Activated naive CD8-positive, alpha-beta T cell (primary cell): ENCODE measurements at regions not wholly inside any gene's neighbourhood (a gene's known extent, or its start where the extent isn't known, plus 50 kb on each side); places are given as distances from the start of the nearest gene placed in this dataset.

ENCODE experiments used
- H3K27ac Mint-ChIP-seq: one replicate; pipeline ENCODE4 v1.8.0; 2021; ENCODE audit warnings: mixed read lengths
- H3K27me3 Mint-ChIP-seq: one replicate; pipeline ENCODE4 v1.8.0; 2021; ENCODE audit warnings: mixed read lengths
- H3K36me3 Mint-ChIP-seq: one replicate; pipeline ENCODE4 v1.8.0; 2021; ENCODE audit warnings: mixed read lengths
- H3K4me1 Mint-ChIP-seq: one replicate; pipeline ENCODE4 v1.8.0; 2021; ENCODE audit warnings: low read depth, mixed read lengths
- H3K4me3 Mint-ChIP-seq: one replicate; pipeline ENCODE4 v1.8.0; 2021; ENCODE audit warnings: mild to moderate bottlenecking, mixed read lengths
- H3K9me3 Mint-ChIP-seq: one replicate; pipeline ENCODE4 v1.8.0; 2021; ENCODE audit warnings: low read depth, mixed read lengths

- H3K9me3 Mint-ChIP-seq, result no peaks in the 10 kb centered on the region
- H3K27ac Mint-ChIP-seq, result no peak overlapping the region
- H3K27me3 Mint-ChIP-seq, result peaks cover 2% of the 10 kb centered on the region
- H3K4me1 Mint-ChIP-seq, result no peaks in the 10 kb centered on the region
- H3K4me3 Mint-ChIP-seq, result no peak overlapping the region
- no peaks in the 10 kb centered on the region for H3K36me3 Mint-ChIP-seq
Measured at GRCh38 chr6:121828146-121828886, 392.9 kb downstream of the GJA1 start.

- no peaks in the 10 kb centered on the region for H3K36me3 Mint-ChIP-seq
- no peaks in the 10 kb centered on the region for H3K4me1 Mint-ChIP-seq
- H3K27me3 Mint-ChIP-seq, result peaks cover 2% of the 10 kb centered on the region
- H3K4me3 Mint-ChIP-seq, result no peak overlapping the region
- no peaks in the 10 kb centered on the region for H3K9me3 Mint-ChIP-seq
- no peak overlapping the region for H3K27ac Mint-ChIP-seq
Measured at GRCh38 chr6:121830736-121831135, 395.3 kb downstream of the GJA1 start.

GRCh38 chr6:121835662-121836061 is 400.2 kb downstream of the GJA1 start:
- no peaks in the 10 kb centered on the region for H3K36me3 Mint-ChIP-seq
- no peaks in the 10 kb centered on the region for H3K27me3 Mint-ChIP-seq
- no peak overlapping the region for H3K4me3 Mint-ChIP-seq
- no peak overlapping the region for H3K27ac Mint-ChIP-seq
- no peaks in the 10 kb centered on the region for H3K9me3 Mint-ChIP-seq
- H3K4me1 Mint-ChIP-seq, result peaks cover 7% of the 10 kb centered on the region

DNA sequence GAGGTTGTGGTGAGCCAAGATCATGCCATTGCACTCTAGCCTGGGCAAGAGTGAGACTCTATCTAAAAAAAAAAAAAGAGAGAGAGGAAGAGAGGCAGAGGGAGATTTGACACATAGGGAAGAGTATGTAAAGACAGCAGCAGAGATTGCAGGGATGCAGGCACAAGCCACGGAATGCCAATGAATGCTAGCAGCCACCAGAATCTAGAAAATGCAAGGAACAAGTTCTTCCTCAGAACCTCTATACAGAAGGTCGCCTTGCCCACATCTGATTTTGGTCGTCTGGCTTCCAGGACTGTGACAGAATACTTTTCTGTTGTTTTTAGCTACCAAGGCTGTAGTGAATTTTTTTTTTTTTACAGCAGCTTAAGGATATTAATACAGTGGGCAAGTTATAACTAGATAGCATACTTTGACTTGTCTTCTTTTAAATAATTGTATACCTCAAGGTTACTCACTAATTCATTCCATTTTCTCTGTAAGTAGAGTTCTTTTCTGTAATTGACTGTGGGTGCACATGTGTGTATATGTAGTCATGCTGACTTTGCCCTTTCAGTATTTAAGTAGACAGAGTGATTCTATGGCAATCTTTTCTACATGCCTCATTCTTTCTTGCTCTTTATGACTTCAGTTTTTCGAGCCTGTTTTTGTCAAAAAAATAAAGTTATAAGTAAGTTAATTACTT is 402.2 kb downstream of the GJA1 start:
- no peaks in the 10 kb centered on the region for H3K36me3 Mint-ChIP-seq
- peaks cover 7% of the 10 kb centered on the region for H3K4me1 Mint-ChIP-seq
- H3K27ac Mint-ChIP-seq, result no peak overlapping the region
- no peaks in the 10 kb centered on the region for H3K9me3 Mint-ChIP-seq
- no peaks in the 10 kb centered on the region for H3K27me3 Mint-ChIP-seq
- H3K4me3 Mint-ChIP-seq, result no peak overlapping the region

- Mint-ChIP-seq H3K36me3 (no peaks in the 10 kb centered on the region), H3K27me3 (no peaks in the 10 kb centered on the region), H3K9me3 (no peaks in the 10 kb centered on the region), H3K4me1 (peaks cover 7% of the 10 kb centered on the region), H3K27ac (no peak overlapping the region), H3K4me3 (no peak overlapping the region)
Measured at GRCh38 chr6:121838842-121839241, 403.4 kb downstream of the GJA1 start.

GRCh38 chr6:121839896-121840295 is 404.4 kb downstream of the GJA1 start:
- no peak overlapping the region for H3K4me3 Mint-ChIP-seq
- H3K27ac Mint-ChIP-seq, result no peak overlapping the region
- no peaks in the 10 kb centered on the region for H3K27me3 Mint-ChIP-seq
- no peaks in the 10 kb centered on the region for H3K36me3 Mint-ChIP-seq
- no peaks in the 10 kb centered on the region for H3K9me3 Mint-ChIP-seq
- peaks cover 9% of the 10 kb centered on the region for H3K4me1 Mint-ChIP-seq

DNA sequence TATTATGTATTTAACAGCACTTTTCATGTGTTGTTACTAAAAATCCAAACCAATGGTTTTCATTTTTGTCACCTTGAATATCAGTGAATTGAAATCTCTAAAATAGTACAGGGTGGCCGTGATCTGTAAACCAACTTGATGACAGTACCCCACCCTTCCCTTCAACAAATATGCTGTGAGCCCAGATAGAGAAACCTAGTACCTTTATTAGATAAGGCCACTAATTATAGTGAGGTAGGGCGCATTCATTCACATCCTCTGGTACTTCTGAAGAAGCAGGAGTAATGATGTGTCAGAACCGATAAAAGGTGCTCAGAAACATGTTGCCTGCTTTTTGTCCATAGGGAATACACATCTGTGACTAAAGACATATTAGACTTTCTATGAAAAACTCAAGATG is 409.5 kb downstream of the GJA1 start:
- H3K4me3 Mint-ChIP-seq, result no peak overlapping the region
- H3K36me3 Mint-ChIP-seq, result no peaks in the 10 kb centered on the region
- no peaks in the 10 kb centered on the region for H3K27me3 Mint-ChIP-seq
- H3K27ac Mint-ChIP-seq, result no peak overlapping the region
- peaks cover 9% of the 10 kb centered on the region for H3K4me1 Mint-ChIP-seq
- no peaks in the 10 kb centered on the region for H3K9me3 Mint-ChIP-seq

- H3K36me3 Mint-ChIP-seq, result no peaks in the 10 kb centered on the region
- no peak overlapping the region for H3K27ac Mint-ChIP-seq
- peaks cover 9% of the 10 kb centered on the region for H3K4me1 Mint-ChIP-seq
- no peak overlapping the region for H3K4me3 Mint-ChIP-seq
- no peaks in the 10 kb centered on the region for H3K27me3 Mint-ChIP-seq
- H3K9me3 Mint-ChIP-seq, result no peaks in the 10 kb centered on the region
Measured at GRCh38 chr6:121847806-121848522, 412.5 kb downstream of the GJA1 start.

- Mint-ChIP-seq H3K4me1 (peaks cover 9% of the 10 kb centered on the region), H3K4me3 (no peak overlapping the region), H3K27me3 (no peaks in the 10 kb centered on the region), H3K27ac (no peak overlapping the region), H3K36me3 (no peaks in the 10 kb centered on the region), H3K9me3 (no peaks in the 10 kb centered on the region)
Measured at GRCh38 chr6:121848523-121849255, 413.2 kb downstream of the GJA1 start.

DNA sequence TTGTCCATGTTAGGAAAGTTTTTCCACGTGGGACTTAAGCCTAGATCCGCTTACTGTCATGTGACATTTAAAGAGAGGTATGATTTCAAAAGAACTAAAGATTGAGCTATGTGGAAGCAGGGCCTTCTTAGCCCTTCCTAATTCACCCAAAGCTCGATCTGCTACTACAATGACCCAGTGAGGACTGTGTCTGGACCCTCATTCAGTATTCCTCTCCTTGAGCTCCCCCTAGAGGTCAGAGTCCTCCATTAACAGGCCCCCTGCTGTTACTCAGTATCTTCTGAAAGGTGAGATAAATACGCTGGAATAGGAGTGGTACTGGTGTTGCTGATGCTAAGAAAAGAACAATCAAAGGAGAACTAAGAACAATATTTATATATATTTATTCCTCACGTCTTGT is 414.0 kb downstream of the GJA1 start:
- Mint-ChIP-seq H3K36me3 (no peaks in the 10 kb centered on the region), H3K4me1 (peaks cover 7% of the 10 kb centered on the region), H3K9me3 (no peaks in the 10 kb centered on the region), H3K27me3 (no peaks in the 10 kb centered on the region), H3K4me3 (no peak overlapping the region), H3K27ac (no peak overlapping the region)

DNA sequence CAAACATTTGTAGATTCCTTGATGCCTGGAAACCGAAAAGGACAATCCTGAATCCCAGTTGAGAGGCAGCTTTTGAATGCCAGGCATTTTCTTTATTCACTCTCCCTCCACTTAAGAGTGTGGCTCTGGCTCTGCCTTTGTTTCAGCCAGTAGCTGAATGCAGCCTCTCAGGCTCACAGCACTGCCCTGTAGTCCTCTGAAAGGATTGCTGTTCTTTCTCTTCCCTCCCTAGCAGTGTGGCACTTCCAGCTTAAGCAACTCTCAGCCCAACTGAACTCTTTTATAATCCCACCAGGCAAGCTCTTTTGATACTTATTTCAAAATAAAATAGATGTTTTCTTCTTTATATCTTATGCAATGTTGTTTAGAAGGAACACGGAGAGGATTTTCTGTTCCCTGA is 415.6 kb downstream of the GJA1 start:
- no peaks in the 10 kb centered on the region for H3K9me3 Mint-ChIP-seq
- H3K36me3 Mint-ChIP-seq, result no peaks in the 10 kb centered on the region
- no peak overlapping the region for H3K4me3 Mint-ChIP-seq
- no peak overlapping the region for H3K27ac Mint-ChIP-seq
- H3K27me3 Mint-ChIP-seq, result no peaks in the 10 kb centered on the region
- peaks cover 7% of the 10 kb centered on the region for H3K4me1 Mint-ChIP-seq

DNA sequence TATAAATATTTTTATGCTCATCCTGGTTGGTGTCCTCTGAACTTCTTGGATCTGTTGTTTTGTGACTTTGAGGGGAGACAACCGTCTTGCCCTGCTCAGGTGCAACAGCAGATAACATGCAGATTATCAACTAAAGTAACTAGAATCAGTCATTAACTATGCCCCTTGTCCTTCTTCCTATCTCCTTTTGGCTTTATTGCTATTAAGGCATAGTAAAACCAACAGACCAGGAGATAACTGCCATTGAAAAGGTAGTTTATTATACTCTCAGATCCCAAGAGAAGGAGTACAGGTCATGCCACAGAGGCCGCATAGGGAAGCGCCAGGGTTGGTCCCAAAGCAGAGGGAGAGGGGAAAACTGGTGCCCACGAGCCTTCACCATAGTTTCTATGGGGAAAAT is 418.2 kb downstream of the GJA1 start:
- Mint-ChIP-seq H3K4me3 (no peak overlapping the region), H3K36me3 (no peaks in the 10 kb centered on the region), H3K27ac (no peak overlapping the region), H3K4me1 (no peaks in the 10 kb centered on the region), H3K9me3 (no peaks in the 10 kb centered on the region), H3K27me3 (no peaks in the 10 kb centered on the region)

DNA sequence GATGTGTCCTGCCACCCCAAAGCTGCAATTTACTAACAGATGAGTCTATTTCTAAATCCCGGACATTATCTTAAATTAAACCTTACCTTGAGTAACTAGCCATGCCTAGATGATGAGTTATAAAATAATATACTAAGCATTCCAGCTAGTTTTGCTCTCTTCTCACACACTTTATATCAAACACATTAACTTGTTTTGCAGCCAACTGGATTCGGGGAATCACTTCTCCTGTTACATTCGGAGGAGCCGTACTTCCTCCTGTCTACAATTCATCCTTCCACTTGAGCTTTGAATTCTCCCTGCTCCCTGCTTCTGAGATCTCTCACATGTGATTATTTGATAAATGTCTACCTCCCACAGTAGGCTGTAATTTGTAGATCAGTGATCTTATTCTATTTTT is 420.1 kb downstream of the GJA1 start:
- Mint-ChIP-seq H3K27ac (no peak overlapping the region), H3K27me3 (no peaks in the 10 kb centered on the region), H3K4me3 (no peak overlapping the region), H3K4me1 (no peaks in the 10 kb centered on the region), H3K9me3 (no peaks in the 10 kb centered on the region), H3K36me3 (no peaks in the 10 kb centered on the region)

- no peaks in the 10 kb centered on the region for H3K36me3 Mint-ChIP-seq
- no peaks in the 10 kb centered on the region for H3K9me3 Mint-ChIP-seq
- H3K27me3 Mint-ChIP-seq, result no peaks in the 10 kb centered on the region
- no peaks in the 10 kb centered on the region for H3K4me1 Mint-ChIP-seq
- H3K27ac Mint-ChIP-seq, result no peak overlapping the region
- H3K4me3 Mint-ChIP-seq, result no peak overlapping the region
Measured at GRCh38 chr6:121856296-121856695, 420.9 kb downstream of the GJA1 start.

GRCh38 chr6:121857551-121857950 is 422.1 kb downstream of the GJA1 start:
- H3K27me3 Mint-ChIP-seq, result no peaks in the 10 kb centered on the region
- H3K36me3 Mint-ChIP-seq, result no peaks in the 10 kb centered on the region
- H3K4me3 Mint-ChIP-seq, result no peak overlapping the region
- H3K27ac Mint-ChIP-seq, result no peak overlapping the region
- no peaks in the 10 kb centered on the region for H3K4me1 Mint-ChIP-seq
- H3K9me3 Mint-ChIP-seq, result no peaks in the 10 kb centered on the region
